Adrenal gland (tissue), 9 donors: ENCODE measurements at regions not wholly inside any gene's neighbourhood (a gene's known extent, or its start where the extent isn't known, plus 50 kb on each side); places are given as distances from the start of the nearest gene placed in this dataset.

ENCODE experiments used
- DNase-seq, 7 donors: peaks; one replicate each; pipeline ENCODE4 v3.0.0-alpha.2; 2019 to 2020
- H3K27ac ChIP-seq, 5 donors: fragments of 200-600 bp; sonication (generic) in 4 of 5; 1 replicate in 3 of 5; 2 replicates in 2 of 5; pipeline versions ENCODE4 v1.5.1 to v1.8.0; 2016 to 2020; ENCODE audit warnings: mild to moderate bottlenecking in 1 of 5
- H3K27me3 ChIP-seq: fragments of 200-600 bp; 2 replicates; pipeline ENCODE4 v1.8.0; 2021
- H3K36me3 ChIP-seq, 2 donors: fragments of 200-600 bp; replicated peaks in 1 of 2; 1 replicate in 1 of 2; 2 replicates in 1 of 2; pipeline versions ENCODE4 v1.5.1 to v1.8.0; 2018 to 2022
- H3K4me1 ChIP-seq, 2 donors: fragments of 200-600 bp; replicated peaks in 1 of 2; 1 replicate in 1 of 2; 2 replicates in 1 of 2; pipeline versions ENCODE4 v1.5.1 to v1.8.0; 2018 to 2021
- H3K4me3 ChIP-seq, 4 donors: fragments of 200-600 bp; sonication (generic) in 3 of 4; one replicate each; pipeline ENCODE4 v1.5.1; 2016 to 2018
- H3K9me3 ChIP-seq, 3 donors: fragments of 200-600 bp; sonication (generic) in 1 of 3; replicated peaks in 1 of 3; 1 replicate in 2 of 3; 2 replicates in 1 of 3; pipeline versions ENCODE4 v1.5.1 to v1.8.0; 2016 to 2021
- CTCF ChIP-seq, 6 experiments: fragments of 450-650 bp in 4 of 6; fragments of 200-600 bp in 2 of 6; sonication (generic) in 1 of 6; IDR thresholded peaks; 1 replicate in 5 of 6; 2 replicates in 1 of 6; pipeline versions ENCODE4 v1.5.1 to v1.8.0; 2016 to 2021; ENCODE audit warnings: antibody characterized with exemption in 6 of 6, mild to moderate bottlenecking in 2 of 6, moderate library complexity in 1 of 6
- POLR2A ChIP-seq, 2 donors: fragments of 450-650 bp; IDR thresholded peaks; one replicate each; pipeline ENCODE4 v1.6.1; 2017; ENCODE audit warnings: antibody characterized with exemption in 2 of 2, mild to moderate bottlenecking in 2 of 2, moderate library complexity in 1 of 2
- WGBS, 4 donors: extraction: QIAGEN DNeasy Blood & Tissue Kit in 2 of 4; methylation state at CpG; one replicate each; pipeline versions ENCODE4 v1.1.5 to v1.1.7; 2013 to 2017; 5-methylcytosine and 5-hydroxymethylcytosine counted together
- intact Hi-C, 2 donors: fragments of 100-400 bp; cut with DNase I; formaldehyde crosslinking; loops; one replicate each; pipeline versions ENCODE4 v1.14.1 to v1.15.0; 2022 to 2023
- donor health status: healthy with polysubstance abuse.
- donor health status: Bipolar disorder and iron deficiency.
- donor health status: DM: yes; HTN: yes; CAD: no.
- donor health status: DM: no; HTN: no; CAD: no.
- donor health status: DM: no; HTN: no; CAD: no.

DNA sequence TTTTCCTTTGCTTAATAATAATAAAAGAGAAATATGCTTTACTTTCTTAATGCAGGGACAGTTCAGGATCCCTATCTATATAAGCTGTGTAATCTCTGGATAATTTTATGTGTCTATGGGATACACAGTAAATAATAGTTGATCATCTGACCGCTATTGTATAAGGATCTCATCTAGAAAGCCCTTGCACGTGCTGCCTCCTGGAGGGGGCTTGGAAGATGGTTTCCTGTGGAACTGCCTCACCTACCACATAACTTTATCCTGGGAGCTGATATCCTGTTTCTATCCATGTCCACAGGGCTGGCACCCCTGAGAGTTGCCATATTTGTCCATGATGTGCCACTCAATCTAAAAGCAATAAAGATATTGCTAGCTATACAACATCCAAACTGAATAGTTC, 139.3 kb upstream of the FRMPD4 start:
- intact Hi-C loops = no loop called here
- H3K36me3 ChIP-seq = no peaks in the 10 kb centered on the region
- WGBS, 4 donors = 38 to 60% (median 55%) methylated on average over 2 of the region's 2 CpGs
- no peaks in the 10 kb centered on the region for H3K4me1 ChIP-seq
- no peak overlapping the region for H3K27ac ChIP-seq
- no peak for TF ChIP-seq CTCF (IDR thresholded peaks at IDR 0.05)
- no peak for TF ChIP-seq POLR2A (IDR thresholded peaks at IDR 0.05)
- no peak overlapping the region for H3K4me3 ChIP-seq
- DNase-seq = no peak
- H3K9me3 ChIP-seq = no peaks in the 10 kb centered on the region
- peaks cover 7% of the 10 kb centered on the region for H3K27me3 ChIP-seq

GRCh38 chrX:12002876-12003275, 135.4 kb upstream of the FRMPD4 start:
- no peak for TF ChIP-seq POLR2A (IDR thresholded peaks at IDR 0.05)
- TF ChIP-seq CTCF (IDR thresholded peaks at IDR 0.05) = no peak
- Histone ChIP-seq H3K27ac (no peak overlapping the region), H3K4me3 (no peak overlapping the region), H3K4me1 (no peaks in the 10 kb centered on the region), H3K9me3 (no peaks in the 10 kb centered on the region), H3K27me3 (peaks cover 7% of the 10 kb centered on the region), H3K36me3 (no peaks in the 10 kb centered on the region)
- DNase-seq = no peak
- intact Hi-C loops = no loop called here

DNA sequence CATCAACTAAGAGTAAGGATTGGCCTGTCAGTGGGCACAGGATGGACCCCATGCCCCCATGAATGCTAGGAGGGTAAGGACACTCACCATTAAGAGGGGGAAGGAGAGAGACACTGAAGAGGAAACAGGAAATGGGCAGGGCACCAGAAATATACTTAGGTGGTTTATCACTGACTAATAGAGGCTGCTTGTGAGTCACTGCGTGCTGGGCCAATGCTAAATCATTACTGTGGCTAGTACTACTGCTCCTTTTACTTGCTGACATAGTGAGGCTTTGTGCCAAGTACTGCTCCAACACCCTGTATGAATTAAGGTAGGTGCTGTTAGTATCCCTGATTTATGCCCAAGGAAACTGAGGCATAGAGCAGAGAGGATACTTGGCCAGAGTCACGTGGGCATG, 130.4 kb upstream of the FRMPD4 start:
- H3K4me3 ChIP-seq = no peak overlapping the region
- H3K9me3 ChIP-seq = no peaks in the 10 kb centered on the region
- 36 to 66% (median 50%) methylated on average over 1 to 2 of the region's 2 CpGs for WGBS, 4 donors
- H3K36me3 ChIP-seq = no peaks in the 10 kb centered on the region
- no peak for TF ChIP-seq POLR2A (IDR thresholded peaks at IDR 0.05)
- no peak for TF ChIP-seq CTCF (IDR thresholded peaks at IDR 0.05)
- no peaks in the 10 kb centered on the region for H3K4me1 ChIP-seq
- H3K27me3 ChIP-seq = no peaks in the 10 kb centered on the region
- H3K27ac ChIP-seq = no peak overlapping the region
- no peak for DNase-seq
- intact Hi-C loops = no loop called here

DNA sequence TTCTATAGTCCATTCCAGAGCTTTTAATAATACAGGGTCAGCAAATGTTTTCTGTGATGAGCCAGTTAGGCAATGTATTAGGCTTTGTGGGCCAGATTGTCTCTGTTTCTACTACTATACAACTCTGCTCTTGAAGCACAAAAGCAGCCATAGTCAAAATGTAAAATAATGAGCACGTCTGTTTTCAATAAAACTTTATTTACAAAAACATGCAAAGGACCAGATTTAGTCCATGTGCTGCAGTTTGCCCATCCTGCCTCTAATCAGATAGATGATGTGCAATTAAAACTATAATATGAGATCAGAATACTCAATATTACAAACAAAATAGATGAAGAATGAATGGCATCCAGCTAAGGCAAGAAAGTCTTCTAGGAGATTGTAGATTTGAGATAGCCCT, 127.8 kb upstream of the FRMPD4 start:
- Histone ChIP-seq H3K4me1 (no peaks in the 10 kb centered on the region), H3K27me3 (no peaks in the 10 kb centered on the region), H3K9me3 (no peaks in the 10 kb centered on the region), H3K4me3 (no peak overlapping the region), H3K27ac (no peak overlapping the region), H3K36me3 (no peaks in the 10 kb centered on the region)
- intact Hi-C loops = no loop called here
- WGBS, 4 donors = 36 to 48% (median 44%) methylated on average over 1 of the region's 1 CpG
- TF ChIP-seq POLR2A (IDR thresholded peaks at IDR 0.05) (no peak), CTCF (IDR thresholded peaks at IDR 0.05) (no peak)
- DNase-seq = no peak
